Spinal cord (tissue), 10 donors: ENCODE measurements at regions not wholly inside any gene's neighbourhood (a gene's known extent, or its start where the extent isn't known, plus 50 kb on each side); places are given as distances from the start of the nearest gene placed in this dataset. TPM values are rescaled to one million over a fixed set of nuclear protein-coding genes. Genes with fewer than 3 reads are reported as not detected.

Experiments
- DNase-seq, 6 donors: peaks; one replicate each; pipeline versions ENCODE4 v3.0.0 to v3.0.0-alpha.2; 2013 to 2015; ENCODE audit warnings: low spot score in 6 of 6, low read depth in 4 of 6
- H3K27ac ChIP-seq: one replicate; pipeline ENCODE4 v1.5.1; 2013; ENCODE audit warnings: low read depth, low read length, control low read depth
- H3K27me3 ChIP-seq: one replicate; pipeline ENCODE4 v1.6.1; 2013; ENCODE audit warnings: low read length; ENCODE audit not compliant: control insufficient read depth, insufficient read depth
- H3K36me3 ChIP-seq: one replicate; pipeline ENCODE4 v1.6.1; 2013; ENCODE audit warnings: low read length; ENCODE audit not compliant: control insufficient read depth, insufficient read depth
- H3K4me1 ChIP-seq: one replicate; pipeline ENCODE4 v1.6.1; 2013; ENCODE audit warnings: low read length; ENCODE audit not compliant: control insufficient read depth, insufficient read depth
- H3K4me3 ChIP-seq: one replicate; pipeline ENCODE4 v1.5.1; 2013; ENCODE audit warnings: low read depth, low read length, control low read depth
- H3K9me3 ChIP-seq: one replicate; pipeline ENCODE4 v1.6.1; 2013; ENCODE audit warnings: low read length; ENCODE audit not compliant: control insufficient read depth, insufficient read depth
- WGBS: methylation state at CpG from one replicate; pipeline ENCODE4 v1.1.5; 2013; ENCODE audit warnings: missing lambda C conversion rate; ENCODE audit not compliant: insufficient coverage; 5-methylcytosine and 5-hydroxymethylcytosine counted together
- small RNA-seq: library from RNA; depleted of rRNA; stranded (forward); fragments of <200 nt; gene quantifications from one replicate; pipeline ENCODE3, GENCODE V24; 2014; ENCODE audit warnings: low replicate concordance
- donor health status: healthy.

GRCh38 chr16:47777220-47777619 is 316.1 kb downstream of the PHKB start:
- H3K27ac ChIP-seq = no peak overlapping the region
- no peaks in the 10 kb centered on the region for H3K4me1 ChIP-seq
- H3K4me3 ChIP-seq = no peak overlapping the region
- H3K36me3 ChIP-seq = no peaks in the 10 kb centered on the region
- H3K27me3 ChIP-seq = no peaks in the 10 kb centered on the region
- no peak for DNase-seq
- H3K9me3 ChIP-seq = no peaks in the 10 kb centered on the region

DNA sequence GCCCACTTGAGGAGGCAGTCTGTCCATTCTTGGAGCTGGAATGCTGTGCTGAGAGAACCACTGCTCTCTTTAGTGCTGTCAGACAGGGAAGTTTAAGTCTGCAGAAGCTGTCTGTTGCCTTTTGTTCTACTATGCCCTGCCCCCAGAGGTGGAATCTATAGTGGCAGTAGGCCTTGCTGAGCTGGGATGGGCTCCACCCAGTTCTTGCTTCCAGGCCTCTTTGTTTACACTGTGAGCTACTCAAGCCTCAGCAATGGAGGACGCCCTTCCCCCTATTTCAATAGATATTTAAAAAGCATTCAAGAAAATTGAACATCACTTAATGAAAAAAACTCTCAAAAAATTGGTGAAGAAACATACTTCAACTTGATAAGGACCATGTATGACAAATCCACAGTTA is 313.5 kb downstream of the PHKB start:
- Histone ChIP-seq H3K4me1 (no peaks in the 10 kb centered on the region), H3K27me3 (no peaks in the 10 kb centered on the region)

GRCh38 chr16:47753659-47754058 is 292.5 kb downstream of the PHKB start:
- WGBS = no CpG with 5 or more reads among the region's 1 CpG
- Histone ChIP-seq H3K36me3 (no peaks in the 10 kb centered on the region), H3K27ac (no peak overlapping the region), H3K4me1 (no peaks in the 10 kb centered on the region), H3K27me3 (no peaks in the 10 kb centered on the region), H3K9me3 (no peaks in the 10 kb centered on the region), H3K4me3 (no peak overlapping the region)
- DNase-seq = peak in 2 of 6 donors; percentile 70 to 85

More for the DNA sequence above, 313.5 kb downstream of the PHKB start:
- no peaks in the 10 kb centered on the region for H3K9me3 ChIP-seq
- H3K4me3 ChIP-seq = no peak overlapping the region
- no CpG with 5 or more reads among the region's 1 CpG for WGBS
- H3K27ac ChIP-seq = no peak overlapping the region
- no peaks in the 10 kb centered on the region for H3K36me3 ChIP-seq
- no peak for DNase-seq

Small RNA genes in the stretch of these regions (small RNA-seq; reads per million reads assigned to genes)
- gene AC141846.1 = not detected
